SK-N-MC (cell line): ENCODE measurements at regions not wholly inside any gene's neighbourhood (a gene's known extent, or its start where the extent isn't known, plus 50 kb on each side); places are given as distances from the start of the nearest gene placed in this dataset.

Source experiments
- EZH2 ChIP-seq: fragments of 200-600 bp; sonication (generic); IDR thresholded peaks from one replicate; pipeline ENCODE4 v1.6.1; 2017; ENCODE audit warnings: antibody characterized with exemption
- FOXP2 ChIP-seq: optimal IDR thresholded peaks from 2 replicates; pipeline ENCODE3; 2011; ENCODE audit warnings: mild to moderate bottlenecking, moderate library complexity; ENCODE audit not compliant: insufficient read depth; ENCODE audit errors: extremely low read length, control extremely low read depth
- POLR2AphosphoS5 ChIP-seq: IDR thresholded peaks from 2 replicates; pipeline ENCODE4 v1.6.1; 2012; ENCODE audit warnings: mild to moderate bottlenecking, low read depth, low read length, borderline replicate concordance

DNA sequence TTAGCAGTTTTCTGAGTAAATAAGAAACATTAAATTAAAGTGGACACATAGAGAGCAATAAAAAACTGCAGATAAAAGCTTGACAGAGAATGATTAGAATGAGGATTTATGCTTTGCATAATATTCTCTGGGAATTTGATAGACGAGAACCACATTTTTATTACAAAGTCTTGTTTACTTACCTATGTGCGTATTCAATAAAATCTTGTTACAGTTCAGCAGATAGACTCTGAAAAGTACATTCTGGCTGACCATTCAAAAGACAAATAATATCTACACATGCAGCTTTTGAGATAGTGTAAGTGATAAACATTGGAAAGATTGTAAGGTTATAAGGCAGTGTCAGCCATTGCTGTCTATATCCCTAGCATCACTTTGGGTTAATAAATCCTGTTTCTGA, 381.6 kb downstream of the NYAP2 start:
- TF ChIP-seq POLR2AphosphoS5 (no peak), EZH2 (no peak), FOXP2 (no peak)
